ENCODE measurements at regions not wholly inside any gene's neighbourhood (a gene's known extent, or its start where the extent isn't known, plus 50 kb on each side); places are given as distances from the start of the nearest gene placed in this dataset.

- TF ChIP-seq, protein P1, sequence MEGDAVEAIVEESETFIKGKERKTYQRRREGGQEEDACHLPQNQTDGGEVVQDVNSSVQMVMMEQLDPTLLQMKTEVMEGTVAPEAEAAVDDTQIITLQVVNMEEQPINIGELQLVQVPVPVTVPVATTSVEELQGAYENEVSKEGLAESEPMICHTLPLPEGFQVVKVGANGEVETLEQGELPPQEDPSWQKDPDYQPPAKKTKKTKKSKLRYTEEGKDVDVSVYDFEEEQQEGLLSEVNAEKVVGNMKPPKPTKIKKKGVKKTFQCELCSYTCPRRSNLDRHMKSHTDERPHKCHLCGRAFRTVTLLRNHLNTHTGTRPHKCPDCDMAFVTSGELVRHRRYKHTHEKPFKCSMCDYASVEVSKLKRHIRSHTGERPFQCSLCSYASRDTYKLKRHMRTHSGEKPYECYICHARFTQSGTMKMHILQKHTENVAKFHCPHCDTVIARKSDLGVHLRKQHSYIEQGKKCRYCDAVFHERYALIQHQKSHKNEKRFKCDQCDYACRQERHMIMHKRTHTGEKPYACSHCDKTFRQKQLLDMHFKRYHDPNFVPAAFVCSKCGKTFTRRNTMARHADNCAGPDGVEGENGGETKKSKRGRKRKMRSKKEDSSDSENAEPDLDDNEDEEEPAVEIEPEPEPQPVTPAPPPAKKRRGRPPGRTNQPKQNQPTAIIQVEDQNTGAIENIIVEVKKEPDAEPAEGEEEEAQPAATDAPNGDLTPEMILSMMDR (IDR thresholded peaks at IDR 0.05; ENCODE audit: low read depth, low read length) = no peak
- TF ChIP-seq EZH2phosphoT487 (IDR thresholded peaks at IDR 0.05; ENCODE audit: low read depth) = no peak
Measured at GRCh38 chr1:4519954-4520353, 134.5 kb upstream of the AJAP1 start.
